ENCODE measurements at regions not wholly inside any gene's neighbourhood (a gene's known extent, or its start where the extent isn't known, plus 50 kb on each side); places are given as distances from the start of the nearest gene placed in this dataset.
"Not testable (repeated sequence)": the region's sequence is repeated elsewhere in the genome, so short reads cannot be mapped to it uniquely, and the experiment has no call there.

GRCh38 chr14:106235356-106236159 is 709.2 kb downstream of the TMEM121 start:
- no peak for DNase-seq

GRCh38 chr14:106248321-106249192 is 722.2 kb downstream of the TMEM121 start:
- DNase-seq: no peak

DNA sequence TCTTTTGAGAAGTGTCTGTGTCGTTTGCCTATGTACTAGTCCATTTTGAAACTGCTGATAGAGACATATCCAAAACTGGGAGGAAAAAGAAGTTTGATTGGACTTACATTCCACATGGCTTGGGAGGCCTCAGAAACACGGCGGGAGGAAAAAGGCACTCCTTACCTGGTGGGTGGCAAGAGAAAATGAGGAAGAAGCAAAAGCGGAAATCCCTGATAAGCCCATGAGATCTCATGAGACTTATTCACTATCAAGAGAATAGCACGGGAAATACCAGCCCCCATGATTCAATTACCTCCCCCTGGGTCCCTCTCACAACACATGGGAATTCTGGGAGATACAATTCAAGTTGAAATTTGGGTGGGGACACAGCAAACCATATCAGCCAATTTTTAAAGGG is 727.6 kb downstream of the TMEM121 start:
- DNase-seq: not testable (repeated sequence)

- DNase-seq: not testable (repeated sequence)
Measured at GRCh38 chr14:106257569-106257994, 731.2 kb downstream of the TMEM121 start.

GRCh38 chr14:106268013-106268727 is 741.8 kb downstream of the TMEM121 start:
- DNase-seq: no peak

- no peak for DNase-seq
Measured at GRCh38 chr14:106269029-106269428, 742.6 kb downstream of the TMEM121 start.

GRCh38 chr14:106269451-106270204 is 743.2 kb downstream of the TMEM121 start:
- no peak for DNase-seq

GRCh38 chr14:106270476-106271121 is 744.2 kb downstream of the TMEM121 start:
- not testable (repeated sequence) for DNase-seq

DNA sequence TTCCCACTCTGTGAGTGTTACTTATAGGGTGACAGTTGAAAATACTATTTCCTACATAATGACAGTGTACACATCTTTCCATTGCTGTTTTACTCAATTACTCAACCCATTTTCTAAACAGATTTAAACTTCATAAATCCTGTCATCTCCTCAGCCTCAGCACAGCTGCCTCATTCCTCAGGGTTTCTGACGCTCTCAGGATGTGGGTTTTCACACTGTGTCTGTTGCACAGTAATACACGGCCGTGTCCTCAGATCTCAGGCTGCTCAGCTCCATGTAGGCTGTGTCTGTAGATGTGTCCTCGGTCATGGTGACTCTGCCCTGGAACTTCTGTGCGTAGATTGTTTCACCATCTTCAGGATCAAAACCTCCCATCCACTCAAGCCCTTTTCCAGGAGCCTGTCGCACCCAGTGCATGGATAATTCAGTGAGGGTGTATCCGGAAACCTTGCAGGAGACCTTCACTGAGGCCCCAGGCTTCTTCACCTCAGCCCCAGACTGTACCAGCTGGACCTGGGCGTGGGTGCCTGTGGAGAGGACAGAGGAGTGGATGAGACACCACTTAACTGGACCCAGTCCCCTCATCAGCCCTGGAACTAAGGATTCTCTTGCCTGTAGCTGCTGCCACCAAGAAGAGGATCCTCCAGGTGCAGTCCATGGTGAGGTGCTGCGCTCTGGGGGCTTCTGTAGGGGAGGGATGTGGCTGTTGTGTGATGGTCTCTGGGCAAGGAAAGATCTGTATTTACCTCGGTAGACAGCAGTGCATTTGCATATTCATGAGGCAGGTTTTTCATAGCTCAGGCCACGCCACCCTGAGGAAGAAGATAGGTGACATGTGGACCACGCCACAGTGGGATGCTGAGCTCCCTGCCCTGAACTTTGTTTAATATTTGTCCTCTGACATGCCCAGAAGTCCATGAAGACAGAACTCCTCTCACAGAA is 750.2 kb downstream of the TMEM121 start:
- no peak for DNase-seq

DNA sequence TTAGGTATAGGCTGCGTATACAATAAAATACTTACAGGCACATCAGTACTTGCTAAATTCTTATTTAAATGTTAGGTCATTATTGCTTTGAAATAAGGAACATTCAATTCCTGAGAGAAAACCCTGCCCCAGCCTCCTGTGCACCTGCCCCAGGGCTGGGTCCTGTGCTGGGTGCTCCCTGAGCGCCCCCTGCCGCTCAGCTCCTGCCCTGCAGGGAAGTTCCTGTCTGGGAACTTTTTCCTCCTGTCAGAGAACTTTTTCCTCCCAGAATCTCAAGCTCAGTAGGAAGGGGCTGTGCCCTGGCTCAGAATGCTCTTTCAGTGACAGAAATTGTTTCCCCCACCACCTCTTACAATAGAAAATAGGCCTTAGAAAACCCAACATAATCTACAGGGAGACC is 751.1 kb downstream of the TMEM121 start:
- no peak for DNase-seq

- no peak for DNase-seq
Measured at GRCh38 chr14:106280876-106281275, 754.5 kb downstream of the TMEM121 start.

GRCh38 chr14:106286697-106287290 is 760.4 kb downstream of the TMEM121 start:
- no peak for DNase-seq

- no peak for DNase-seq
Measured at GRCh38 chr14:106287506-106287905, 761.1 kb downstream of the TMEM121 start.

- no peak for DNase-seq
Measured at GRCh38 chr14:106291626-106292025, 765.2 kb downstream of the TMEM121 start.

GRCh38 chr14:106294324-106294723 is 767.9 kb downstream of the TMEM121 start:
- DNase-seq: no peak

GRCh38 chr14:106300951-106301510 is 774.6 kb downstream of the TMEM121 start:
- not testable (repeated sequence) for DNase-seq

DNA sequence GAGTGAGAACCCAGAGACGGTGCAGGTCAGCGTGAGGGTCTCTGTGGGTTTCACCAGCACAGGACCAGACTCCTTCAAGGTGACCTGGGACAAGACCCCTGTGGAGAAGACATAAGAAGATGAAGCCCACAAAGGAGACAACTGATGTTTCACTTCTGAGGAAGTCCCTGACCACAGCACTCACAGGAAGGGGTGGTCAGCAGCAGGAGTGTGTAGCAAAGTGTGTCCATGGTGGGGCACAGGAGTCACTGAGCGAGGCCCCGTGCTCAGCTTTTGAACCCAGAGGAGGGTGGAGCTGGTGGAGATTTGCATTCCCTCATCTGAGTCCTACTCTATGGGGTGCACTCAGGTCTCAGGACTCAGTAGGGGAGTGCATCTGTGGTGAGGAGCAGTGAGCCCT is 775.2 kb downstream of the TMEM121 start:
- DNase-seq: not testable (repeated sequence)

DNA sequence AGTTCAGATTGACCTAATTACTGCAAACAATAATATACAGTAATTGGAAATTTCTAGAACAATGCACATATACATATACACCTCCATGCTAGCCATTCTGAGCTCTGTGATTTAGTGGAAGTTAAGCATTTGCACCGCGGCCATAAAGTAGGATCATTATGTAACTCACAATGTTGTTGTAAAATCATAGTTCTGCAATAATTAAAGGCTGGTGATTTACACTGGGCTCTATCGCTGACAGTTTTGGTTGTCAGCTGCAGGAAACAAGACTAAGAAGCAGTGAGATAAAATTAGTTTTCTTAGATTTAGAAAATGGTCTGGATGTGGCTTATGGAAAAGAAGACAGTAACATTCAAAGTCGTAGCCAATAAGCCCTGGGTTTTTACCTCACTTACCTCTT is 776.3 kb downstream of the TMEM121 start:
- no peak for DNase-seq

DNA sequence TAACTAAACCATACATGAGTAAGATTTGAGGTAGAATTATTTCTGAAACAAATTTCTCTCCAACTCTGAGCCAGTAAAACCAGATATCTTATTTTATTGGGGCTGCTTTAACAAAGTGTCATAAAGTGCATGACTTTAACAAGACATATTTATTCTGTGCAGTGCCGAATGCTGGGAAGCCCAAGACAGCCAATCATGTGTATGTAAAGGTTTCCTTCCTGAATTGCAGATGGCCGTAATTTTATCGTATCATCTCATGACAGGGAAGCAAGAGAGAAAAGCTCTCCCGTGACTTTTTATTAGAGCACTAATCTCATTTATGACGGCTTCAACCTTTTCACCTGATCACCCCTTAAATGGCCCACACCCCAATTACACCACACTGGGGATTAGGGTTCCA is 777.9 kb downstream of the TMEM121 start:
- no peak for DNase-seq

DNA sequence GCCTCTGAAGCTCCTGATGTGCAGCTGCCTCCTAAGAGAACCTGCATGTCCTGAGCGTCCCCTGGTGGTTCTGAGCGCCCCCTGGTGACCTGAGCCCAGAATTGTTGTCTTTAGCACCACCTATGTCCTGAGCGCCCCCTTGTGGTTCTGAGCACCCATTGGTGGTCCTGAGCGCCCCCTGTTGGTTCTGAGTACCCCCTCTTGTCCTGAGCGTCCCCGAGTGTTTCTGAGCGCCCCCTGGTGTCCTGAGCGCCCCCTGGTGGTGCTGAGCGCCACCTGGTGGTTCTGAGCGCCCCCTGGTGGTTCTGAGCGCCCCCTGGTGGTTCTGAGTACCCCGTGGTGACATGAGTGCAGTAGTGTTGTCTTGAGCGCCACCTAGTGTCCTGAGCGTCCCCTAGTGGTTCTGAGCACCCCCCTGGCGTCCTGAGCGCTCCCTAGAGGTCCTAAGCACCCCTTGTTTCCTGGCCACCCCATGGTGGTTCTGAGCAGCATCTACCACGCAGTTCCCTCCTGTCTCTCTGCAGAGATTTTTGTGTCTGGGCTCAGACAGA is 782.5 kb downstream of the TMEM121 start:
- DNase-seq: no peak
